Peyer's patch (tissue), 4 donors: ENCODE measurements at regions not wholly inside any gene's neighbourhood (a gene's known extent, or its start where the extent isn't known, plus 50 kb on each side); places are given as distances from the start of the nearest gene placed in this dataset.

Source experiments
- DNase-seq, 3 donors: peaks; one replicate each; pipeline ENCODE4 v3.0.0-alpha.2; 2017 to 2019
- H3K27ac ChIP-seq, 4 donors: fragments of 200-600 bp; sonication (generic); one replicate each; pipeline ENCODE4 v1.5.1; 2016 to 2019
- H3K27me3 ChIP-seq, 2 donors: fragments of 200-600 bp; sonication (generic); one replicate each; pipeline ENCODE4 v1.5.1; 2019
- H3K36me3 ChIP-seq, 3 donors: fragments of 200-600 bp; sonication (generic); one replicate each; pipeline ENCODE4 v1.5.1; 2016 to 2019
- H3K4me1 ChIP-seq, 4 donors: fragments of 200-600 bp; sonication (generic); one replicate each; pipeline ENCODE4 v1.5.1; 2016 to 2019
- H3K4me3 ChIP-seq, 4 donors: fragments of 200-600 bp; sonication (generic); 1 replicate in 3 of 4; 2 replicates in 1 of 4; pipeline ENCODE4 v1.5.1; 2016 to 2019; ENCODE audit warnings: mild to moderate bottlenecking in 1 of 4
- H3K9me3 ChIP-seq, 4 donors: fragments of 200-600 bp; sonication (generic); one replicate each; pipeline ENCODE4 v1.5.1; 2016 to 2019; ENCODE audit warnings: mild to moderate bottlenecking in 1 of 4
- POLR2A ChIP-seq, 2 donors: fragments of 450-650 bp; IDR thresholded peaks; one replicate each; pipeline ENCODE4 v1.5.1; 2017; ENCODE audit warnings: antibody characterized with exemption in 2 of 2, mild to moderate bottlenecking in 2 of 2, moderate library complexity in 2 of 2
- TF ChIP-seq, protein P1 (sequence below), 6 experiments: fragments of 450-650 bp in 4 of 6; fragments of 200-600 bp in 2 of 6; sonication (generic) in 1 of 6; IDR thresholded peaks; one replicate each; pipeline ENCODE4 v1.5.1; 2017 to 2019; ENCODE audit warnings: antibody characterized with exemption in 6 of 6, mild to moderate bottlenecking in 3 of 6, moderate library complexity in 1 of 6

DNA sequence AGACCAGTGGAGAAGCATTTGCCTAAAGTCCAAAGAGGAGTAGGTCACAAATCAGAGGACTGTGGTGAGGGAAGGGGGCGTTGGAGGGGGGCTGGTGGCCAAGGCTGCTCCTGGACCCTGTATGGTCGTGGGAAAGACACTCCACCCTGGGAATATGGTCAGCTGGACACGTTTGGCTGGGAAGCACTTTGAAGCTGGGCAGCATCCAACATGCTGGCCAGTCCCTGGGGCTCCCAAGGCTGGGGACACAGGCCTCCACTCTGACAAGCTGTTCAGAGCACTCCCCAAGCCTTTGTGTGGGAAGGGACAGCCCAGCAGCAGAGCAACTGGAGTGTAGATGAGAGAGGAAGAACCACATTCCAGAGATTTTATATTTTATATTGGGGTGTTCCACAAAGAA, 203.2 kb downstream of the ANKRD60 start:
- H3K27ac ChIP-seq = no peak overlapping the region
- no peak overlapping the region for H3K4me3 ChIP-seq
- no peaks in the 10 kb centered on the region for H3K4me1 ChIP-seq
- H3K36me3 ChIP-seq = no peaks in the 10 kb centered on the region
- no peaks in the 10 kb centered on the region for H3K27me3 ChIP-seq
- TF ChIP-seq POLR2A (IDR thresholded peaks at IDR 0.05) = no peak
- TF ChIP-seq, protein P1, sequence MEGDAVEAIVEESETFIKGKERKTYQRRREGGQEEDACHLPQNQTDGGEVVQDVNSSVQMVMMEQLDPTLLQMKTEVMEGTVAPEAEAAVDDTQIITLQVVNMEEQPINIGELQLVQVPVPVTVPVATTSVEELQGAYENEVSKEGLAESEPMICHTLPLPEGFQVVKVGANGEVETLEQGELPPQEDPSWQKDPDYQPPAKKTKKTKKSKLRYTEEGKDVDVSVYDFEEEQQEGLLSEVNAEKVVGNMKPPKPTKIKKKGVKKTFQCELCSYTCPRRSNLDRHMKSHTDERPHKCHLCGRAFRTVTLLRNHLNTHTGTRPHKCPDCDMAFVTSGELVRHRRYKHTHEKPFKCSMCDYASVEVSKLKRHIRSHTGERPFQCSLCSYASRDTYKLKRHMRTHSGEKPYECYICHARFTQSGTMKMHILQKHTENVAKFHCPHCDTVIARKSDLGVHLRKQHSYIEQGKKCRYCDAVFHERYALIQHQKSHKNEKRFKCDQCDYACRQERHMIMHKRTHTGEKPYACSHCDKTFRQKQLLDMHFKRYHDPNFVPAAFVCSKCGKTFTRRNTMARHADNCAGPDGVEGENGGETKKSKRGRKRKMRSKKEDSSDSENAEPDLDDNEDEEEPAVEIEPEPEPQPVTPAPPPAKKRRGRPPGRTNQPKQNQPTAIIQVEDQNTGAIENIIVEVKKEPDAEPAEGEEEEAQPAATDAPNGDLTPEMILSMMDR (IDR thresholded peaks at IDR 0.05) = no peak
- no peak for DNase-seq
- H3K9me3 ChIP-seq = no peaks in the 10 kb centered on the region

DNA sequence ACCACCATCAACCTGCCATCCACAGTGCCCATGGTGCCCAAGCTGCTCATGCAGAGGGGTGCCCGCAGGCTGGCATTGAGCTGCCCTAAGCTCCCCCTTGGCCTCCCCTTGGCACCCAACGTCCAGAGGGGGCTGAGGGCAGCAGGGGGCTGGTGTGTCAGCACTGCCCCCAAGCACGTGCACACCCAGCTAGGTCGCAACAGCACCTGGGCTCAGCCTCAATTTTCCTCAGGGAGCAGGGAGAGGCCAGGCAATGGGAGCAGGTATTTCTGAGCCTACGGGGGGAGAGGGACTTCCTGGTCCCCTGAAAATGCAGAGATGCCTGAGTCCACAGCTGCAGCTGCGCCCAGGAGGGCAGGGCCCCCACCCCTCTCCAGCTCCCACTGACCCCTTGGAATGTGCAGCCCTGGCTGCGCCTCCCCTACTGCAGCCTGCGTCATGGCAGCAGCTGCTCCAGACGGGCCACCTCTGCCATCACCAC, 204.2 kb downstream of the ANKRD60 start:
- H3K4me1 ChIP-seq = no peaks in the 10 kb centered on the region
- H3K27me3 ChIP-seq = no peaks in the 10 kb centered on the region
- TF ChIP-seq POLR2A (IDR thresholded peaks at IDR 0.05) = no peak
- TF ChIP-seq, protein P1 (IDR thresholded peaks at IDR 0.05) = no peak
- H3K9me3 ChIP-seq = no peaks in the 10 kb centered on the region
- H3K36me3 ChIP-seq = no peaks in the 10 kb centered on the region
- DNase-seq = peak in 1 of 3 donors; percentile 31
- no peak overlapping the region for H3K4me3 ChIP-seq
- no peak overlapping the region for H3K27ac ChIP-seq

DNA sequence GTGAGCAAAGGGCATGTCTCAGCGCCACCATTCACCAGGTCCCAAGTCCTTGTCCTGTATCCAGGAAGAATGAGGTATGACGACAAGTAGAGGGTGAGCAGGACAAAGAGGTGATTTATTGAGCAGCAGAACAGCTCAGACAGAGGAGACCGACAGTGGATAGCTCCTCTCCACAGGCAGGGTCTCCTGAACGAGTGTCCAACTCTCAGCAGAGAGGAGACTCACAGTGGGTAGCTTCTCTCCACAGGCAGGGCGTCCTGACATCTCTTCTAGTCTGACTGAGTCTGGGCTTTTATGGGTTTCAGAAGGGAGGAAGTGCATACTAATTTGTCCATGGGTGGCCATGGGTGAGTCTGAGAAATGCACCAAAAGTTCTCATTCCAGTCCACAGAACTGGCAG, 204.7 kb downstream of the ANKRD60 start:
- no peak overlapping the region for H3K4me3 ChIP-seq
- no peak for DNase-seq
- no peaks in the 10 kb centered on the region for H3K4me1 ChIP-seq
- no peak overlapping the region for H3K27ac ChIP-seq
- no peak for TF ChIP-seq POLR2A (IDR thresholded peaks at IDR 0.05)
- TF ChIP-seq, protein P1 (IDR thresholded peaks at IDR 0.05) = no peak
- no peaks in the 10 kb centered on the region for H3K36me3 ChIP-seq
- no peaks in the 10 kb centered on the region for H3K27me3 ChIP-seq
- H3K9me3 ChIP-seq = no peaks in the 10 kb centered on the region

DNA sequence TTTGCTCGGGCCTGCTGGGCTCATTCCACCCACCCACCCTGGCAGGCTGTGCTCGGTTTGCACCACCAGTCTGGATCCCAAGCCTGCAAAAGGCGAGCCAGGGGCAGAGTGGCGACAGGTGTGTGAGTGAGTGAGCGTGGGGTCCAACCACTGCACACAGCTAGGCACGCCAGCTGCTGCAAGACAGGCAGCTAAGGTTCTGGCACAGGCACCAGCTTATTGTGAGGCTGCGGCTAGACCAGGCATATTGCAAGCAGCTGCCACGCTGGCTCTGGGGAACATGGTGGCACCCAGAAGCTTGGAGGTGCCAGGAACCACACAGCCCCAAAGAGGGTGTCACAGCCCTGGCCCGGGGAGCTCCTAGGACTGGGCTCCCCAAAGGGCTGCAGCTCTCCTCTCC, 205.1 kb downstream of the ANKRD60 start:
- no peak for TF ChIP-seq POLR2A (IDR thresholded peaks at IDR 0.05)
- TF ChIP-seq, protein P1 (IDR thresholded peaks at IDR 0.05) = no peak

DNA sequence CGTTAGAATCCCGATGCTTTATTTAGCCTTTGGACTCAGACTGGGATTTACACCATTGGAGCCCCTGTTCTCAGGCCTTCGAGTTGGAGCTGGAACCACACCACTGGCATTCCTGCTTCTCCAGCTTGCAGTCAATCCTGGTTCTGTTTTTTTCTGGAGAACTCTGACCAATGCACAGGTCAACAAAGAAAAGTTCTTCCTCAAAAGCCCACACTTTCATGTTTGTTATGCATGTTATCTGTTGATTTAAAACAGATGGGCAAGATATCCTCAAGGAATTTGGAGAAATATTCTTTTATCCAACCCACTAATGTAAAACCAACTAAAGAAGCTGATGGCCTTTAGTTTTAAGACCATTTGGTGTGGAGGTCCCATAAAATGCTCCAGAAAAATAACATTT, 205.7 kb downstream of the ANKRD60 start:
- Histone ChIP-seq H3K36me3 (no peaks in the 10 kb centered on the region), H3K27me3 (no peaks in the 10 kb centered on the region), H3K9me3 (no peaks in the 10 kb centered on the region), H3K4me1 (no peaks in the 10 kb centered on the region), H3K4me3 (no peak overlapping the region), H3K27ac (no peak overlapping the region)
- peak in 1 of 3 donors; percentile 21 for DNase-seq
- TF ChIP-seq, protein P1 (IDR thresholded peaks at IDR 0.05) = no peak
- TF ChIP-seq POLR2A (IDR thresholded peaks at IDR 0.05) = no peak

More for the DNA sequence above, 205.1 kb downstream of the ANKRD60 start:
- Histone ChIP-seq H3K27ac (no peak overlapping the region), H3K36me3 (no peaks in the 10 kb centered on the region), H3K9me3 (no peaks in the 10 kb centered on the region), H3K27me3 (no peaks in the 10 kb centered on the region), H3K4me1 (no peaks in the 10 kb centered on the region), H3K4me3 (no peak overlapping the region)
- peak in 1 of 3 donors; percentile 29 for DNase-seq

DNA sequence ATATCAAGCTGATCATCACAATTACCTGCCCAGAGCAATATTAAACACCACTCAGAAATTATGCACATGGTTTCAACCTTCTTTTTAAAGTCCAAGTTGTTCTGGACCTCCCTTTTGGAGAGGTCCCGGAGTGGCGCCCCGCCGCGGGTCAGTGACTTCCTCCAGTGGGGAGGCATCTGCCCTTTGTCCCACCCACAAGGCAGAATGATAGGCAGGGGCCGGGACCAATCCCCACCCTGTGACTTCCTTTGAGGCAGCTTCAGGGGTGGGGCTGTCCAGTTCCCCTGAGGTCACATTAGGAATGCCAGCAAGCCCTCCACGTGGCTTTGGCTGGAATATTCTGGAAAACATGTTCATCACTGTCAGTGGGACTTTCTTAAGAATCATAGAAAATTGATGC, 207.0 kb downstream of the ANKRD60 start:
- Histone ChIP-seq H3K36me3 (no peaks in the 10 kb centered on the region), H3K9me3 (no peaks in the 10 kb centered on the region), H3K27me3 (no peaks in the 10 kb centered on the region), H3K4me1 (no peaks in the 10 kb centered on the region), H3K4me3 (no peak overlapping the region), H3K27ac (no peak overlapping the region)
- peak in 1 of 3 donors; percentile 33 for DNase-seq
- no peak for TF ChIP-seq POLR2A (IDR thresholded peaks at IDR 0.05)
- TF ChIP-seq, protein P1 (IDR thresholded peaks at IDR 0.05) = no peak
